WTC11 (cell line): ENCODE measurements at regions not wholly inside any gene's neighbourhood (a gene's known extent, or its start where the extent isn't known, plus 50 kb on each side); places are given as distances from the start of the nearest gene placed in this dataset.
A peak's percentile ranks its signal among the peaks of the same experiment; 100 is the strongest.

Experiments
- ATAC-seq: fragments of 200-7000 bp; cut with Tn5 transposase; 2 replicates; pipeline ENCODE4 v1.10.0; 2021; ENCODE audit warnings: mild to moderate bottlenecking, moderate library complexity
- CTCF ChIA-PET: fragments of 300-600 bp; sonication (Branson Sonifier 250); formaldehyde crosslinking; loops from one replicate; lab custom pipeline; 2021; ENCODE audit warnings: antibody characterized with exemption; lab: Charles Lee
- POLR2A ChIA-PET: fragments of 350-600 bp; sonication (Branson Sonifier 250); formaldehyde crosslinking; loops from one replicate; lab custom pipeline; 2021; ENCODE audit warnings: antibody characterized with exemption; lab: Charles Lee
- DNase-seq: peaks from one replicate; pipeline ENCODE4 v3.0.0; 2021; ENCODE audit warnings: low spot score
- H3K27ac Mint-ChIP-seq: 2 replicates; pipeline ENCODE4 v1.8.0; 2021; ENCODE audit warnings: mixed read lengths
- H3K27me3 Mint-ChIP-seq: 2 replicates; pipeline ENCODE4 v1.8.0; 2021; ENCODE audit warnings: low read depth, mild to moderate bottlenecking, moderate library complexity, mixed read lengths
- H3K36me3 Mint-ChIP-seq: 2 replicates; pipeline ENCODE4 v1.8.0; 2021; ENCODE audit warnings: mixed read lengths
- H3K4me1 Mint-ChIP-seq: 2 replicates; pipeline ENCODE4 v1.8.0; 2022; ENCODE audit warnings: mixed read lengths
- H3K4me3 Mint-ChIP-seq: 2 replicates; pipeline ENCODE4 v1.8.0; 2021; ENCODE audit warnings: mild to moderate bottlenecking, moderate library complexity, mixed read lengths
- H3K9me3 Mint-ChIP-seq: 2 replicates; pipeline ENCODE4 v1.8.0; 2021; ENCODE audit warnings: mixed read lengths
- ATF3 ChIP-seq: sonication (generic); formaldehyde crosslinking; conservative IDR thresholded peaks from 2 replicates; pipeline ENCODE4 v1.8.1; 2022; ENCODE audit warnings: mild to moderate bottlenecking, missing genetic modification reagents
- CREM ChIP-seq: sonication (generic); formaldehyde crosslinking; IDR thresholded peaks from 2 replicates; pipeline ENCODE4 v1.8.1; 2022; ENCODE audit warnings: mild to moderate bottlenecking, missing genetic modification reagents, moderate library complexity
- ERG ChIP-seq: fragments of 250-450 bp; sonication (Bioruptor Pico); IDR thresholded peaks from 2 replicates; pipeline ENCODE4 v1.8.0; 2021; ENCODE audit warnings: mild to moderate bottlenecking
- GABPB1 ChIP-seq: sonication (generic); formaldehyde crosslinking; IDR thresholded peaks from 2 replicates; pipeline ENCODE4 v1.8.1; 2023; ENCODE audit warnings: mild to moderate bottlenecking, missing genetic modification reagents
- GRHL2 ChIP-seq: fragments of 250-450 bp; sonication (Bioruptor Pico); IDR thresholded peaks from 2 replicates; pipeline ENCODE4 v1.8.0; 2022; ENCODE audit warnings: mild to moderate bottlenecking, moderate library complexity; ENCODE audit not compliant: insufficient replicate concordance, severe bottlenecking
- KAT7 ChIP-seq: sonication (generic); formaldehyde crosslinking; IDR thresholded peaks from 2 replicates; pipeline ENCODE4 v1.8.1; 2023; ENCODE audit warnings: missing genetic modification reagents, mild to moderate bottlenecking, borderline replicate concordance
- NR1H2 ChIP-seq: sonication (generic); formaldehyde crosslinking; IDR thresholded peaks from 2 replicates; pipeline ENCODE4 v1.9.0; 2021; ENCODE audit warnings: mild to moderate bottlenecking, moderate library complexity, missing genetic modification reagents
- TCF7 ChIP-seq: sonication (generic); formaldehyde crosslinking; IDR thresholded peaks from 2 replicates; pipeline ENCODE4 v1.8.0; 2022; ENCODE audit warnings: mild to moderate bottlenecking, low read depth, missing genetic modification reagents, moderate library complexity
- TP53 ChIP-seq: sonication (generic); formaldehyde crosslinking; IDR thresholded peaks from 2 replicates; pipeline ENCODE4 v1.8.1; 2023; ENCODE audit warnings: mild to moderate bottlenecking, missing genetic modification reagents
- ZNF138 ChIP-seq: sonication (generic); formaldehyde crosslinking; conservative IDR thresholded peaks from 2 replicates; pipeline ENCODE4 v1.8.1; 2022; ENCODE audit warnings: mild to moderate bottlenecking, moderate library complexity, missing genetic modification reagents
- ZNF416 ChIP-seq: fragments of 250-450 bp; sonication (Bioruptor Pico); IDR thresholded peaks from 2 replicates; pipeline ENCODE4 v1.9.0; 2021; ENCODE audit warnings: mild to moderate bottlenecking, inconsistent platforms
- TF ChIP-seq, protein P1 (sequence below): sonication (generic); formaldehyde crosslinking; IDR thresholded peaks from 2 replicates; pipeline ENCODE4 v1.8.1; 2022; ENCODE audit warnings: mild to moderate bottlenecking, missing genetic modification reagents, moderate library complexity, borderline replicate concordance
- TF ChIP-seq, protein P2 (sequence below): sonication (generic); formaldehyde crosslinking; IDR thresholded peaks from 2 replicates; pipeline ENCODE4 v1.8.0; 2022; ENCODE audit warnings: mild to moderate bottlenecking, missing genetic modification reagents
- TF ChIP-seq, protein P3 (sequence below): sonication (generic); formaldehyde crosslinking; IDR thresholded peaks from 2 replicates; pipeline ENCODE4 v1.8.0; 2023; ENCODE audit warnings: missing genetic modification reagents, mild to moderate bottlenecking, borderline replicate concordance
- TF ChIP-seq, protein P4 (sequence below): sonication (generic); formaldehyde crosslinking; IDR thresholded peaks from 2 replicates; pipeline ENCODE4 v1.8.0; 2023; ENCODE audit warnings: missing genetic modification reagents

DNA sequence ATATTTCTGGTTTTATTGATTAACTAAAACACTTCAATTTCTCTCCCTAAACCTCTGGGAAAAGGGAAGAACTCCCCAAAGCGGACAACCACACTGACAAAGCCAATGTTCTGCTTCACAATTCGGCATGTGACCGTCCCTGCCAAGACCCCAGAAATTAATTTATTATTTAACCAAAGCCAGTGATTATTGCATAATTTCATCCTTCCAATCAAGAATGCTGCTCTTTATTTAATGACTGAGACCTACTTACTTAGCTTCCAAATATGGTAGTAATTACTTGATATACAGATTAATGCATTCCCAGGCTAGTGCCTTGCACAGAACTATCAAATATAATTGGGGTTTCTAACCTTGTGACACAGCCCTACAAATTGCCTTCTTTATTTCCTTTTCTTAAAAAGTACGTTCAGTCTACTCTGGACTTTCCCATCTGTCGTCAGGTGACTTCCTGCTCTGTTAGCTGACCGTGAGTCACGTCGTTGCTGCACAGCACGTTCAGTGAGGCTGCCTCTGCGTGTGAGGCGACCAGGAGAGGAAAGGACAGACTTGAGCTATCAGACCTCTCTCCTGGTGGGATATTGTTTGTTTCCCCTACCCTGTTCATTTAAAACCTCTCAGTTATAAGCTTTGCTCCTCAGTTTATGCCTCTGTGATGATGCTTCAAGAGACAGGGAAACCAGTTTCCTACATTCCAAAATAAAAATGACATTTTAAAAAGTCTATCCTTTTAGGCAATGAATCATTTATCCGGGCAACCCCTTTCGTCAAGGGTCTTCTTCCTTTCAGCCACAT is 55.7 kb upstream of the TNFAIP3 start:
- TF ChIP-seq GABPB1 (CRISPR knock-in tag) (peak; percentile 62; the same call in 1 of the 2 replicates), KAT7 (CRISPR knock-in tag) (no peak)
- no peaks in the 10 kb centered on the region for H3K27me3 Mint-ChIP-seq

GRCh38 chr6:137811916-137812553 is 55.0 kb upstream of the TNFAIP3 start:
- TF ChIP-seq GRHL2 (CRISPR knock-in tag): no peak
- TF ChIP-seq, protein P1, sequence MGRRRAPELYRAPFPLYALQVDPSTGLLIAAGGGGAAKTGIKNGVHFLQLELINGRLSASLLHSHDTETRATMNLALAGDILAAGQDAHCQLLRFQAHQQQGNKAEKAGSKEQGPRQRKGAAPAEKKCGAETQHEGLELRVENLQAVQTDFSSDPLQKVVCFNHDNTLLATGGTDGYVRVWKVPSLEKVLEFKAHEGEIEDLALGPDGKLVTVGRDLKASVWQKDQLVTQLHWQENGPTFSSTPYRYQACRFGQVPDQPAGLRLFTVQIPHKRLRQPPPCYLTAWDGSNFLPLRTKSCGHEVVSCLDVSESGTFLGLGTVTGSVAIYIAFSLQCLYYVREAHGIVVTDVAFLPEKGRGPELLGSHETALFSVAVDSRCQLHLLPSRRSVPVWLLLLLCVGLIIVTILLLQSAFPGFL (CRISPR knock-in tag): no peak
- H3K9me3 Mint-ChIP-seq: no peaks in the 10 kb centered on the region
- no peak overlapping the region for H3K4me3 Mint-ChIP-seq
- no peak overlapping the region for H3K27ac Mint-ChIP-seq
- H3K36me3 Mint-ChIP-seq: no peaks in the 10 kb centered on the region
- POLR2A ChIA-PET: no interaction called here
- H3K27me3 Mint-ChIP-seq: no peaks in the 10 kb centered on the region
- no peak for ATAC-seq
- CTCF ChIA-PET: interaction anchor here (1.6 kb wide), 1 partner anchor 12 kb away, joined by 6 read pairs; no protein-coding TSS in a partner anchor
- no peak for DNase-seq
- H3K4me1 Mint-ChIP-seq: peaks cover 6% of the 10 kb centered on the region; the same call in 1 of the 2 replicates

More for the DNA sequence above, 55.7 kb upstream of the TNFAIP3 start:
- H3K4me1 Mint-ChIP-seq: peaks cover 6% of the 10 kb centered on the region; the same call in 1 of the 2 replicates
- POLR2A ChIA-PET: no interaction called here
- no peaks in the 10 kb centered on the region for H3K9me3 Mint-ChIP-seq
- ATAC-seq: peak; percentile 36
- no peaks in the 10 kb centered on the region for H3K36me3 Mint-ChIP-seq
- H3K4me3 Mint-ChIP-seq: no peak overlapping the region
- DNase-seq: no peak
- CTCF ChIA-PET: interaction anchor here (1.6 kb wide), 1 partner anchor 11 kb away, joined by 6 read pairs; no protein-coding TSS in a partner anchor
- peak overlapping the region; percentile 38; the same call in 1 of the 2 replicates for H3K27ac Mint-ChIP-seq

DNA sequence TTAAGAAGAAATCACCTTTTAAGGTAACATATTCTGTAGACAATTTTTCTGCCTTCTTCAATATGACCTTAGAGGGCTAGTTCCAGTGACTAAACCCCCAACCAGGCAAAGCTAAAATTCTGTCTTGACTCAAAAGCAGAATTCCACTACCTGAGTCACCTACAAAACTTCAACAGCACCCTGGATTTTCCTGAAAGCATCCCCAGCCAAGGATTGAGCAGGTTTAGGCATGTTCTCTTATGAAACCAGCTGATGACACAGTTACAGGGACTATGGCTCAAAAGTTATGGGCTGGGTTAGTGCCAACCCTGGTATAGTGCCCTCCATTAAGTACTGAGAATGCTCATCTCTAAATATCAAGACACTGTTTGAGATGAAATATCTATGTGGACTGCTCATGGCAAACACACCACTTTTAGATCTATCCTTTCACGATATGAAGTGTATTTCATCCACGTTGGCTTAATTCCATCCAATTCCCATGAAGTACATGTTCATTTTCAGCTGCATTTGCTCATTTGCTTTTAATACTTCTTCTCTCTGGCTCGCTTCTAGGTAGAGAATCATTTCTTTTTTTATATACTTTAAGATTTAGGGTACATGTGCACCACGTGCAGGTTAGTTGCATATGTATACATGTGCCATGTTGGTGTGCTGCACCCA is 53.6 kb upstream of the TNFAIP3 start:
- no peaks in the 10 kb centered on the region for H3K9me3 Mint-ChIP-seq
- no peaks in the 10 kb centered on the region for H3K27me3 Mint-ChIP-seq
- H3K4me3 Mint-ChIP-seq: no peak overlapping the region
- ChIA-PET CTCF (interaction anchor here (0.7 kb wide), 1 partner anchor 126 kb away, joined by 3 read pairs; no protein-coding TSS in a partner anchor), POLR2A (no interaction called here)
- DNase-seq: no peak
- no peak overlapping the region for H3K27ac Mint-ChIP-seq
- no peaks in the 10 kb centered on the region for H3K36me3 Mint-ChIP-seq
- H3K4me1 Mint-ChIP-seq: peaks cover 6% of the 10 kb centered on the region; the same call in 1 of the 2 replicates
- no peak for ATAC-seq
- TF ChIP-seq, protein P2, sequence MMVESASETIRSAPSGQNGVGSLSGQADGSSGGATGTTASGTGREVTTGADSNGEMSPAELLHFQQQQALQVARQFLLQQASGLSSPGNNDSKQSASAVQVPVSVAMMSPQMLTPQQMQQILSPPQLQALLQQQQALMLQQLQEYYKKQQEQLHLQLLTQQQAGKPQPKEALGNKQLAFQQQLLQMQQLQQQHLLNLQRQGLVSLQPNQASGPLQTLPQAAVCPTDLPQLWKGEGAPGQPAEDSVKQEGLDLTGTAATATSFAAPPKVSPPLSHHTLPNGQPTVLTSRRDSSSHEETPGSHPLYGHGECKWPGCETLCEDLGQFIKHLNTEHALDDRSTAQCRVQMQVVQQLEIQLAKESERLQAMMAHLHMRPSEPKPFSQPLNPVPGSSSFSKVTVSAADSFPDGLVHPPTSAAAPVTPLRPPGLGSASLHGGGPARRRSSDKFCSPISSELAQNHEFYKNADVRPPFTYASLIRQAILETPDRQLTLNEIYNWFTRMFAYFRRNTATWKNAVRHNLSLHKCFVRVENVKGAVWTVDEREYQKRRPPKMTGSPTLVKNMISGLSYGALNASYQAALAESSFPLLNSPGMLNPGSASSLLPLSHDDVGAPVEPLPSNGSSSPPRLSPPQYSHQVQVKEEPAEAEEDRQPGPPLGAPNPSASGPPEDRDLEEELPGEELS: no peak
- no peak for TF ChIP-seq TCF7 (CRISPR knock-in tag)
- TF ChIP-seq, protein P3, sequence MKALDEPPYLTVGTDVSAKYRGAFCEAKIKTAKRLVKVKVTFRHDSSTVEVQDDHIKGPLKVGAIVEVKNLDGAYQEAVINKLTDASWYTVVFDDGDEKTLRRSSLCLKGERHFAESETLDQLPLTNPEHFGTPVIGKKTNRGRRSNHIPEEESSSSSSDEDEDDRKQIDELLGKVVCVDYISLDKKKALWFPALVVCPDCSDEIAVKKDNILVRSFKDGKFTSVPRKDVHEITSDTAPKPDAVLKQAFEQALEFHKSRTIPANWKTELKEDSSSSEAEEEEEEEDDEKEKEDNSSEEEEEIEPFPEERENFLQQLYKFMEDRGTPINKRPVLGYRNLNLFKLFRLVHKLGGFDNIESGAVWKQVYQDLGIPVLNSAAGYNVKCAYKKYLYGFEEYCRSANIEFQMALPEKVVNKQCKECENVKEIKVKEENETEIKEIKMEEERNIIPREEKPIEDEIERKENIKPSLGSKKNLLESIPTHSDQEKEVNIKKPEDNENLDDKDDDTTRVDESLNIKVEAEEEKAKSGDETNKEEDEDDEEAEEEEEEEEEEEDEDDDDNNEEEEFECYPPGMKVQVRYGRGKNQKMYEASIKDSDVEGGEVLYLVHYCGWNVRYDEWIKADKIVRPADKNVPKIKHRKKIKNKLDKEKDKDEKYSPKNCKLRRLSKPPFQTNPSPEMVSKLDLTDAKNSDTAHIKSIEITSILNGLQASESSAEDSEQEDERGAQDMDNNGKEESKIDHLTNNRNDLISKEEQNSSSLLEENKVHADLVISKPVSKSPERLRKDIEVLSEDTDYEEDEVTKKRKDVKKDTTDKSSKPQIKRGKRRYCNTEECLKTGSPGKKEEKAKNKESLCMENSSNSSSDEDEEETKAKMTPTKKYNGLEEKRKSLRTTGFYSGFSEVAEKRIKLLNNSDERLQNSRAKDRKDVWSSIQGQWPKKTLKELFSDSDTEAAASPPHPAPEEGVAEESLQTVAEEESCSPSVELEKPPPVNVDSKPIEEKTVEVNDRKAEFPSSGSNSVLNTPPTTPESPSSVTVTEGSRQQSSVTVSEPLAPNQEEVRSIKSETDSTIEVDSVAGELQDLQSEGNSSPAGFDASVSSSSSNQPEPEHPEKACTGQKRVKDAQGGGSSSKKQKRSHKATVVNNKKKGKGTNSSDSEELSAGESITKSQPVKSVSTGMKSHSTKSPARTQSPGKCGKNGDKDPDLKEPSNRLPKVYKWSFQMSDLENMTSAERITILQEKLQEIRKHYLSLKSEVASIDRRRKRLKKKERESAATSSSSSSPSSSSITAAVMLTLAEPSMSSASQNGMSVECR (CRISPR knock-in tag): no peak
- TF ChIP-seq, protein P4, sequence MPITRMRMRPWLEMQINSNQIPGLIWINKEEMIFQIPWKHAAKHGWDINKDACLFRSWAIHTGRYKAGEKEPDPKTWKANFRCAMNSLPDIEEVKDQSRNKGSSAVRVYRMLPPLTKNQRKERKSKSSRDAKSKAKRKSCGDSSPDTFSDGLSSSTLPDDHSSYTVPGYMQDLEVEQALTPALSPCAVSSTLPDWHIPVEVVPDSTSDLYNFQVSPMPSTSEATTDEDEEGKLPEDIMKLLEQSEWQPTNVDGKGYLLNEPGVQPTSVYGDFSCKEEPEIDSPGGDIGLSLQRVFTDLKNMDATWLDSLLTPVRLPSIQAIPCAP: no peak
- no peak for TF ChIP-seq ERG (CRISPR knock-in tag)
- no peak for TF ChIP-seq ZNF416 (CRISPR knock-in tag)
- TF ChIP-seq CREM: no peak
- no peak for TF ChIP-seq NR1H2 (CRISPR knock-in tag)
- TF ChIP-seq ATF3 (CRISPR knock-in tag): no peak
- no peak for TF ChIP-seq ZNF138 (CRISPR knock-in tag)
- TF ChIP-seq TP53 (CRISPR knock-in tag): no peak
